Stomach (tissue), 8 donors: ENCODE measurements at regions not wholly inside any gene's neighbourhood (a gene's known extent, or its start where the extent isn't known, plus 50 kb on each side); places are given as distances from the start of the nearest gene placed in this dataset.

Source experiments
- DNase-seq, 2 donors: peaks; one replicate each; pipeline versions ENCODE4 v3.0.0 to v3.0.0-alpha.2; 2013 to 2019
- H3K27ac ChIP-seq, 5 donors: fragments of 200-600 bp in 4 of 5; sonication (generic) in 4 of 5; one replicate each; pipeline ENCODE4 v1.5.1; 2013 to 2019; ENCODE audit warnings: mild to moderate bottlenecking in 1 of 5, moderate library complexity in 1 of 5
- H3K27me3 ChIP-seq, 3 donors: fragments of 200-600 bp; sonication (generic); one replicate each; pipeline ENCODE4 v1.5.1; 2017 to 2019; ENCODE audit warnings: mixed run types in 1 of 3
- H3K36me3 ChIP-seq, 4 donors: fragments of 200-600 bp; sonication (generic); 1 replicate in 3 of 4; 2 replicates in 1 of 4; pipeline ENCODE4 v1.5.1; 2016 to 2019
- H3K4me1 ChIP-seq, 4 donors: fragments of 200-600 bp; sonication (generic); one replicate each; pipeline ENCODE4 v1.5.1; 2016 to 2019
- H3K4me3 ChIP-seq, 4 donors: fragments of 200-600 bp; sonication (generic) in 3 of 4; one replicate each; pipeline ENCODE4 v1.5.1; 2016 to 2019; ENCODE audit warnings: mild to moderate bottlenecking in 1 of 4
- H3K9me3 ChIP-seq, 4 donors: fragments of 200-600 bp; sonication (generic); one replicate each; pipeline ENCODE4 v1.5.1; 2016 to 2019
- EP300 ChIP-seq: sonication (generic); formaldehyde crosslinking; IDR thresholded peaks from one replicate; pipeline ENCODE4 v1.6.1; 2017; ENCODE audit warnings: antibody characterized with exemption
- POLR2A ChIP-seq, 4 donors: fragments of 450-650 bp; IDR thresholded peaks; one replicate each; pipeline ENCODE4 v1.6.1; 2016; ENCODE audit warnings: antibody characterized with exemption in 4 of 4, control low read depth in 2 of 4, mild to moderate bottlenecking in 1 of 4, moderate library complexity in 1 of 4
- POLR2AphosphoS5 ChIP-seq, 3 donors: sonication (generic); formaldehyde crosslinking; IDR thresholded peaks; one replicate each; pipeline ENCODE4 v1.6.1; 2016; ENCODE audit warnings: antibody characterized with exemption in 3 of 3
- WGBS, 5 donors: extraction: QIAGEN DNeasy Blood & Tissue Kit in 3 of 5; methylation state at CpG; one replicate each; pipeline versions ENCODE4 v1.1.5 to v1.1.7; 2013 to 2018; 5-methylcytosine and 5-hydroxymethylcytosine counted together
- intact Hi-C: fragments of 100-400 bp; cut with DNase I; formaldehyde crosslinking; loops from one replicate; pipeline ENCODE4 v1.15.1; 2023; ENCODE audit warnings: low total_unique reads
- TF ChIP-seq, protein P1 (sequence below), 7 experiments: fragments of 450-650 bp in 4 of 7; fragments of 200-600 bp in 3 of 7; sonication (generic) in 3 of 7; IDR thresholded peaks; one replicate each; pipeline ENCODE4 v1.5.1; 2016 to 2019; ENCODE audit warnings: antibody characterized with exemption in 7 of 7, control low read depth in 2 of 7, mild to moderate bottlenecking in 1 of 7
- donor health status: healthy with polysubstance abuse.
- donor health status: Bipolar disorder and iron deficiency.
- donor health status: healthy.

DNA sequence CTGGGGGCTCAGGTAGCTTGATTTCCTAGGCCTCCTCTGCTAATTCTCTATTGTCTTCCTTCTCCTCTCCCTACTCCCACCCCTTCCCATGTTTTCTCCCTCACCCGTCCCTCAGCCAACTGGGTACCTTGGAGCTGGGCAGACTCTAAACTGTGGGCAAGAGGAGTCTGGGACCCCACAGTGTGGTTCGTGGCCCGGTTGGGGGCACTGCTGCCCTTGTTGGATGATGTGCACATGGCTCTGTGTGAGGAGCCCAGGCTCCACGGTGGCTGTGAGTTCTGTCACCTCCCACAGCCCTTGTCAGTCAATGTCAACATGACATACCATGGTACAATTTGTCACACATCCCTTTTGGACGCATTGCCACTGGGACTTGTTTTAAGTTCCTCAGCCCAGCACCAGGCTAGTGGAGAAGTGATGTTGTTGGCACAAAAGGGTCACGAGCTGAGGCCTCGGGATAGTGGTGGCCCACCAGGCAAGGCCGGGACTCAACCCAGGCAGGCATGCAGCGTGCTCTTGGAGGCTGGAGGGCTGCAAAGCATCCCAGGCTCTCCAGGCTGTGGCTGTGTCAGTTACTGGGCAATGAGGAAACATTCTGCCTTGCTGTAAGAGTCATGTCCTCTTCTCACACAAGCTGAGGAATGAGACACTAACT, 142.3 kb downstream of the TLE3 start:
- no peaks in the 10 kb centered on the region for H3K36me3 ChIP-seq
- H3K4me1 ChIP-seq: no peaks in the 10 kb centered on the region
- peaks cover 0 to 15% (median 0%) of the 10 kb centered on the region in 3 donors for H3K27me3 ChIP-seq
- no peak for DNase-seq
- no peak for TF ChIP-seq POLR2A (IDR thresholded peaks at IDR 0.05)
- TF ChIP-seq POLR2AphosphoS5 (IDR thresholded peaks at IDR 0.05): no peak
- TF ChIP-seq, protein P1, sequence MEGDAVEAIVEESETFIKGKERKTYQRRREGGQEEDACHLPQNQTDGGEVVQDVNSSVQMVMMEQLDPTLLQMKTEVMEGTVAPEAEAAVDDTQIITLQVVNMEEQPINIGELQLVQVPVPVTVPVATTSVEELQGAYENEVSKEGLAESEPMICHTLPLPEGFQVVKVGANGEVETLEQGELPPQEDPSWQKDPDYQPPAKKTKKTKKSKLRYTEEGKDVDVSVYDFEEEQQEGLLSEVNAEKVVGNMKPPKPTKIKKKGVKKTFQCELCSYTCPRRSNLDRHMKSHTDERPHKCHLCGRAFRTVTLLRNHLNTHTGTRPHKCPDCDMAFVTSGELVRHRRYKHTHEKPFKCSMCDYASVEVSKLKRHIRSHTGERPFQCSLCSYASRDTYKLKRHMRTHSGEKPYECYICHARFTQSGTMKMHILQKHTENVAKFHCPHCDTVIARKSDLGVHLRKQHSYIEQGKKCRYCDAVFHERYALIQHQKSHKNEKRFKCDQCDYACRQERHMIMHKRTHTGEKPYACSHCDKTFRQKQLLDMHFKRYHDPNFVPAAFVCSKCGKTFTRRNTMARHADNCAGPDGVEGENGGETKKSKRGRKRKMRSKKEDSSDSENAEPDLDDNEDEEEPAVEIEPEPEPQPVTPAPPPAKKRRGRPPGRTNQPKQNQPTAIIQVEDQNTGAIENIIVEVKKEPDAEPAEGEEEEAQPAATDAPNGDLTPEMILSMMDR (IDR thresholded peaks at IDR 0.05): no peak
- no peak for TF ChIP-seq EP300
- H3K4me3 ChIP-seq: no peak overlapping the region
- H3K9me3 ChIP-seq: no peaks in the 10 kb centered on the region
- 75 to 85% (median 82%) methylated on average over 7 to 9 of the region's 9 CpGs for WGBS, 5 donors
- H3K27ac ChIP-seq: no peak overlapping the region
- intact Hi-C loops: no loop called here

DNA sequence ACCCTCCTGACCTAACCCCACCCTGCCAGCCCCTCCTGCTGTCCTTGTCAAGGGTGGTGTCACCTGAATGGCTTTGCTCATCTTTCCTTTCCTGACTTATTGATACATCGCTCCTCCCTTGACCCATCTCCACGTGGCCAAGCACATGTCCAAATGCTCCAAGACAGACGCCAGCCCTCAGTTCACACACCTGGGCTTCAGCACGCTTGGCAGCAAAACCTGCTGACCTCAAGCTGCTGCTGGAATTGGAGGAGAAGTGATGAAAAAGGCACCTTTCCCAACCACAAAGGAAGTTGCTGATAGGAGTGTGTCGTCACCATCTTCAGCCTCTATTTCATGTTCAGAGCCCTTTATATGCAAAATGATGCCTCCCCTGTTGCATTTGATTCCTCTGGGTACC, 141.3 kb downstream of the TLE3 start:
- no peak overlapping the region for H3K27ac ChIP-seq
- WGBS, 5 donors: 70 to 90% (median 73%) methylated on average over 5 of the region's 5 CpGs
- no peaks in the 10 kb centered on the region for H3K9me3 ChIP-seq
- no peaks in the 10 kb centered on the region for H3K4me1 ChIP-seq
- DNase-seq: no peak
- no peak for TF ChIP-seq POLR2AphosphoS5 (IDR thresholded peaks at IDR 0.05)
- no peak for TF ChIP-seq POLR2A (IDR thresholded peaks at IDR 0.05)
- TF ChIP-seq EP300: no peak
- TF ChIP-seq, protein P1 (IDR thresholded peaks at IDR 0.05): no peak
- H3K27me3 ChIP-seq: peaks cover 0 to 15% (median 0%) of the 10 kb centered on the region in 3 donors
- H3K36me3 ChIP-seq: no peaks in the 10 kb centered on the region
- intact Hi-C loops: no loop called here
- H3K4me3 ChIP-seq: no peak overlapping the region

DNA sequence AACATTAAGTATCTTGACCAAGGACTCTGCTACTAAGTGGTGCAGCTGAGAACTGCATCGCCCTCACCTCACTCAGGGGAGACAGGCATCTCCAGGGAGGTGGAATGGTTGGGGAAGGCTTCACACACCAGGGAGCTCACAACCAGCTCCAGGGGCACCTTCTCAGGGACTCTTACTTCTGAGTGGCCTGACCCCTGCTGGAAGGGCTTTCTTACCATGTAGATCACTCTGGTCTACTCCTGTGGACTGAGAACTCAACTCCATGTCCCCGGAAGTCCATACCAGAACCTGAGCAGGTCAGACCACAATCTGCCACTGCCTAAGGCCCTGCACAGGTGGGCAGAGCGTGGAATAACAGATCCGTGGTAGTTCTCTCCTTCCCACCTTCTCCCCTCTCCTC, 140.5 kb downstream of the TLE3 start:
- Histone ChIP-seq H3K4me1 (no peaks in the 10 kb centered on the region), H3K4me3 (no peak overlapping the region), H3K27me3 (peaks cover 0 to 15% (median 0%) of the 10 kb centered on the region in 3 donors), H3K9me3 (no peaks in the 10 kb centered on the region), H3K36me3 (no peaks in the 10 kb centered on the region), H3K27ac (no peak overlapping the region)
- TF ChIP-seq, protein P1 (IDR thresholded peaks at IDR 0.05): no peak
- intact Hi-C loops: no loop called here
- DNase-seq: no peak
- WGBS, 5 donors: 80 to 91% (median 86%) methylated on average over 4 of the region's 4 CpGs

- Histone ChIP-seq H3K4me3 (no peak overlapping the region), H3K27me3 (peaks cover 0 to 15% (median 0%) of the 10 kb centered on the region in 3 donors), H3K36me3 (no peaks in the 10 kb centered on the region), H3K9me3 (no peaks in the 10 kb centered on the region), H3K4me1 (no peaks in the 10 kb centered on the region), H3K27ac (no peak overlapping the region)
- intact Hi-C loops: no loop called here
- 52 to 74% (median 66%) methylated on average over 3 of the region's 3 CpGs for WGBS, 5 donors
- no peak for DNase-seq
- TF ChIP-seq POLR2A (IDR thresholded peaks at IDR 0.05) (no peak), EP300 (no peak), POLR2AphosphoS5 (IDR thresholded peaks at IDR 0.05) (no peak)
- TF ChIP-seq, protein P1 (IDR thresholded peaks at IDR 0.05): no peak
Observed at GRCh38 chr15:69958496-69959084, 139.1 kb downstream of the TLE3 start.
